ENCODE measurements at regions not wholly inside any gene's neighbourhood (a gene's known extent, or its start where the extent isn't known, plus 50 kb on each side); places are given as distances from the start of the nearest gene placed in this dataset.

DNA sequence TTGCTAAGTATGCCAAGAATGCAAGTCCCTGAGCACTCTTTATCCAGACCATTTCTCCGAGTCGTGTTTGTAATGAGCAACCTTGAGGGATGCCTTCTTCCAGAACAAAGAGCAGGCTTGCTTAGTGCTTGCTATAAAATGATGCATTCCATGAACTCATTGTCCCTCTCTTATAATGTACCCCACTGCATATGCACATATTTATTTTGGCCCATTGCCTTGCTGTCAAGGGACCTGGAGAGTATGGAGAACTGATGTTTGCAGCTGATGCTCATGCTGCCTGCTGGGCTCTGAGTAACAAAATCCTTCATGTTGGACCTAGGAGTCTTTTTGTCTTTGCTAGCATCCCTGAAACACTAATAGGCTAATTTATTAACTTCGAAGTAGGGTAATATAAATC is 97.8 kb upstream of the AADACL2 start:
- H3K27ac ChIP-seq: no peak overlapping the region
- H3K79me2 ChIP-seq (ENCODE audit: low read depth): no peaks in the 10 kb centered on the region
- no peak overlapping the region for H3K27ac Mint-ChIP-seq
- no peaks in the 10 kb centered on the region for H3F3A ChIP-seq (ENCODE audit: low read depth)
- H3K4me3 ChIP-seq: no peak overlapping the region
- no peaks in the 10 kb centered on the region for H3K9me3 ChIP-seq (ENCODE audit: low read depth)
- H3K36me3 Mint-ChIP-seq: no peaks in the 10 kb centered on the region
- no peak overlapping the region for H2AFZ ChIP-seq (replicated peaks)
- H3K4me3 Mint-ChIP-seq: no peak overlapping the region
- peaks cover 2% of the 10 kb centered on the region for H3K27me3 Mint-ChIP-seq (ENCODE audit: insufficient read depth, low read depth)
- no peaks in the 10 kb centered on the region for H3K36me3 ChIP-seq
- no peaks in the 10 kb centered on the region for H3K4me1 Mint-ChIP-seq
- DNase-seq (ENCODE audit: low spot score): no peak
- no peaks in the 10 kb centered on the region for H4K20me1 ChIP-seq (ENCODE audit: low read depth)
- no peaks in the 10 kb centered on the region for H3K27me3 ChIP-seq
- H3K4me1 ChIP-seq: no peaks in the 10 kb centered on the region
- no peak overlapping the region for H3K4me2 ChIP-seq
- TF ChIP-seq EZH2 (IDR thresholded peaks at IDR 0.05): no peak
- no peak for TF ChIP-seq EZH2phosphoT487 (IDR thresholded peaks at IDR 0.05)
- TF ChIP-seq, protein P1, sequence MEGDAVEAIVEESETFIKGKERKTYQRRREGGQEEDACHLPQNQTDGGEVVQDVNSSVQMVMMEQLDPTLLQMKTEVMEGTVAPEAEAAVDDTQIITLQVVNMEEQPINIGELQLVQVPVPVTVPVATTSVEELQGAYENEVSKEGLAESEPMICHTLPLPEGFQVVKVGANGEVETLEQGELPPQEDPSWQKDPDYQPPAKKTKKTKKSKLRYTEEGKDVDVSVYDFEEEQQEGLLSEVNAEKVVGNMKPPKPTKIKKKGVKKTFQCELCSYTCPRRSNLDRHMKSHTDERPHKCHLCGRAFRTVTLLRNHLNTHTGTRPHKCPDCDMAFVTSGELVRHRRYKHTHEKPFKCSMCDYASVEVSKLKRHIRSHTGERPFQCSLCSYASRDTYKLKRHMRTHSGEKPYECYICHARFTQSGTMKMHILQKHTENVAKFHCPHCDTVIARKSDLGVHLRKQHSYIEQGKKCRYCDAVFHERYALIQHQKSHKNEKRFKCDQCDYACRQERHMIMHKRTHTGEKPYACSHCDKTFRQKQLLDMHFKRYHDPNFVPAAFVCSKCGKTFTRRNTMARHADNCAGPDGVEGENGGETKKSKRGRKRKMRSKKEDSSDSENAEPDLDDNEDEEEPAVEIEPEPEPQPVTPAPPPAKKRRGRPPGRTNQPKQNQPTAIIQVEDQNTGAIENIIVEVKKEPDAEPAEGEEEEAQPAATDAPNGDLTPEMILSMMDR (IDR thresholded peaks at IDR 0.05): no peak
- H3K9me3 Mint-ChIP-seq: no peaks in the 10 kb centered on the region
- no peak overlapping the region for H3K9ac ChIP-seq

DNA sequence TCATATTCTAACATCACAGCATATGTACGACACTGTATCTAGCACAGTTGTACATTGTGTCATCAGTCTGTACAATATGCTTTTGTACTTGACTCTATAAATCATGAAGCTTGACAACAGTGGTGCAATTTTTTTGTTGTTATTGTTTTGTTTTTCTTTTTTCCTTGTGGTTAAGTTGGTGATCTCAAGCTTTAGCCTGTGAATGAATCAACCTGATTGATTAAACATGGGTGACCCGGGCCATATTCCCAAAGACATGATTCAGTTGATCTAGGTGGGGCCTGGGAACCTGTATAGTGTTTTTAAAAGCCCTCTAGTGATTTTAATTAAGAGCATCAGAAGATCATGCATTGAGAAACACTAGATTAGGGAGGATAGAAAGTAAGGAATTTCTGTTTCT is 101.8 kb upstream of the AADACL2 start:
- Histone ChIP-seq H3K9me3 (ENCODE audit: low read depth) (no peaks in the 10 kb centered on the region), H4K20me1 (ENCODE audit: low read depth) (no peaks in the 10 kb centered on the region), H3K4me1 (no peaks in the 10 kb centered on the region), H3K9ac (no peak overlapping the region), H3F3A (ENCODE audit: low read depth) (no peaks in the 10 kb centered on the region), H2AFZ (replicated peaks) (no peak overlapping the region), H3K4me2 (no peak overlapping the region), H3K79me2 (ENCODE audit: low read depth) (no peaks in the 10 kb centered on the region), H3K27me3 (no peaks in the 10 kb centered on the region), H3K4me3 (no peak overlapping the region), H3K27ac (no peak overlapping the region), H3K36me3 (no peaks in the 10 kb centered on the region)
- TF ChIP-seq, protein P1 (IDR thresholded peaks at IDR 0.05): no peak
- no peak for TF ChIP-seq EZH2 (IDR thresholded peaks at IDR 0.05)
- no peak for TF ChIP-seq EZH2phosphoT487 (IDR thresholded peaks at IDR 0.05)
- peaks cover 2% of the 10 kb centered on the region for H3K27me3 Mint-ChIP-seq (ENCODE audit: insufficient read depth, low read depth)
- H3K9me3 Mint-ChIP-seq: no peaks in the 10 kb centered on the region
- no peak overlapping the region for H3K27ac Mint-ChIP-seq
- no peak overlapping the region for H3K4me3 Mint-ChIP-seq
- H3K36me3 Mint-ChIP-seq: no peaks in the 10 kb centered on the region
- DNase-seq (ENCODE audit: low spot score): no peak
- no peaks in the 10 kb centered on the region for H3K4me1 Mint-ChIP-seq

DNA sequence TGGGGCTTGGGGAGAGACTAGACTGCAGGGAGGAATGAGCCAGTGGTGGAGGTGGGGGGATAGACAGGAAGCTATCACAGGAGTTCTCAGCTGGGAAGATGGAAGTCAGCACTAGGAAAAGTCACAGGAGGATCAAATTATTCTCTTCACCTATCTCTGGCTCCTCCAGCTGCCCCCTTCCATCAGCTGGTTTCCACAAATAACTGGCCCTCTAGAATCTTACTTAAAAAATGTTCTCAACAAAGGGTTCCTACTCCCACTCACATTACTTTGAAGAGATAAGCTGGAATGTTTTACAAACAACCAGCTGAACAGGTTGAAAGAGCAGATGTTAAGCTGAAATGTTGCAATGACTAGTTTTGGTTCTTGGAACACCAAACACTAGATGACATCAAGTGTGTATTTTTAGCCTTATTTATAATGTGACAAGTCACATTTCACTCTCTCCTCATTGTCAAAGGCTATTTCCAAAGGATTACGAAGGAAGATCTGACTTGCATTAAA is 102.7 kb upstream of the AADACL2 start:
- Mint-ChIP-seq H3K4me1 (no peaks in the 10 kb centered on the region), H3K4me3 (no peak overlapping the region), H3K36me3 (no peaks in the 10 kb centered on the region), H3K27me3 (ENCODE audit: insufficient read depth, low read depth) (peaks cover 2% of the 10 kb centered on the region), H3K9me3 (no peaks in the 10 kb centered on the region), H3K27ac (no peak overlapping the region)
- no peak overlapping the region for H2AFZ ChIP-seq (replicated peaks)
- no peak for DNase-seq (ENCODE audit: low spot score)
- H4K20me1 ChIP-seq (ENCODE audit: low read depth): no peaks in the 10 kb centered on the region
- no peak overlapping the region for H3K4me2 ChIP-seq
- H3K79me2 ChIP-seq (ENCODE audit: low read depth): no peaks in the 10 kb centered on the region
- H3K27ac ChIP-seq: no peak overlapping the region
- H3K27me3 ChIP-seq: no peaks in the 10 kb centered on the region
- no peaks in the 10 kb centered on the region for H3K36me3 ChIP-seq
- H3K4me3 ChIP-seq: no peak overlapping the region
- H3F3A ChIP-seq (ENCODE audit: low read depth): no peaks in the 10 kb centered on the region
- TF ChIP-seq, protein P1 (IDR thresholded peaks at IDR 0.05): no peak
- TF ChIP-seq EZH2 (IDR thresholded peaks at IDR 0.05) (no peak), EZH2phosphoT487 (IDR thresholded peaks at IDR 0.05) (no peak)
- no peaks in the 10 kb centered on the region for H3K9me3 ChIP-seq (ENCODE audit: low read depth)
- H3K9ac ChIP-seq: no peak overlapping the region
- H3K4me1 ChIP-seq: no peaks in the 10 kb centered on the region
